Ammon's horn (tissue), 1 donor: ENCODE measurements at regions not wholly inside any gene's neighbourhood (a gene's known extent, or its start where the extent isn't known, plus 50 kb on each side); places are given as distances from the start of the nearest gene placed in this dataset.

ENCODE experiments used
- DNase-seq: peaks from one replicate; pipeline ENCODE4 v3.0.0-alpha.2; 2016; ENCODE audit warnings: low spot score

GRCh38 chr10:59087486-59087885 lies 89.0 kb upstream of the PHYHIPL start:
- no peak for DNase-seq

- DNase-seq, result no peak
Measured at GRCh38 chr10:59088912-59089573, 87.4 kb upstream of the PHYHIPL start.

- peak; percentile 73 for DNase-seq
Measured at GRCh38 chr10:59090817-59091622, 85.4 kb upstream of the PHYHIPL start.

GRCh38 chr10:59093461-59093860 lies 83.0 kb upstream of the PHYHIPL start:
- no peak for DNase-seq

GRCh38 chr10:59096631-59097030 lies 79.8 kb upstream of the PHYHIPL start:
- peak; percentile 64 for DNase-seq

- no peak for DNase-seq
Measured at GRCh38 chr10:59098387-59098786, 78.1 kb upstream of the PHYHIPL start.

- DNase-seq, result no peak
Measured at GRCh38 chr10:59098831-59099452, 77.5 kb upstream of the PHYHIPL start.

GRCh38 chr10:59099481-59099880 lies 77.0 kb upstream of the PHYHIPL start:
- DNase-seq, result no peak

- no peak for DNase-seq
Measured at GRCh38 chr10:59102394-59102793, 74.0 kb upstream of the PHYHIPL start.

GRCh38 chr10:59104186-59104585 lies 72.3 kb upstream of the PHYHIPL start:
- DNase-seq, result no peak

- no peak for DNase-seq
Measured at GRCh38 chr10:59106441-59106840, 70.0 kb upstream of the PHYHIPL start.

GRCh38 chr10:59107147-59107546 lies 69.3 kb upstream of the PHYHIPL start:
- DNase-seq, result no peak

- DNase-seq, result no peak
Measured at GRCh38 chr10:59108296-59108870, 68.1 kb upstream of the PHYHIPL start.

- no peak for DNase-seq
Measured at GRCh38 chr10:59108886-59109288, 67.6 kb upstream of the PHYHIPL start.

- DNase-seq, result no peak
Measured at GRCh38 chr10:59109826-59110225, 66.6 kb upstream of the PHYHIPL start.

GRCh38 chr10:59124187-59124586 lies 52.3 kb upstream of the PHYHIPL start:
- peak; percentile 23 for DNase-seq

- no peak for DNase-seq
Measured at GRCh38 chr10:59125666-59126065, 50.8 kb upstream of the PHYHIPL start.

GRCh38 chr10:59126261-59126660 lies 50.2 kb upstream of the PHYHIPL start:
- no peak for DNase-seq
